K562 (cell line): ENCODE measurements at regions not wholly inside any gene's neighbourhood (a gene's known extent, or its start where the extent isn't known, plus 50 kb on each side); places are given as distances from the start of the nearest gene placed in this dataset.

Experiments
- TF ChIP-seq, protein P1 (sequence below): fragments of 450-650 bp; IDR thresholded peaks from 2 replicates; pipeline ENCODE4 v1.6.1; 2016; ENCODE audit warnings: low read depth
- TF ChIP-seq, protein P2 (sequence below): fragments of 250-450 bp; sonication (Bioruptor Pico); IDR thresholded peaks from 2 replicates; pipeline ENCODE4 v1.5.0; 2020; ENCODE audit warnings: mild to moderate bottlenecking, borderline replicate concordance

DNA sequence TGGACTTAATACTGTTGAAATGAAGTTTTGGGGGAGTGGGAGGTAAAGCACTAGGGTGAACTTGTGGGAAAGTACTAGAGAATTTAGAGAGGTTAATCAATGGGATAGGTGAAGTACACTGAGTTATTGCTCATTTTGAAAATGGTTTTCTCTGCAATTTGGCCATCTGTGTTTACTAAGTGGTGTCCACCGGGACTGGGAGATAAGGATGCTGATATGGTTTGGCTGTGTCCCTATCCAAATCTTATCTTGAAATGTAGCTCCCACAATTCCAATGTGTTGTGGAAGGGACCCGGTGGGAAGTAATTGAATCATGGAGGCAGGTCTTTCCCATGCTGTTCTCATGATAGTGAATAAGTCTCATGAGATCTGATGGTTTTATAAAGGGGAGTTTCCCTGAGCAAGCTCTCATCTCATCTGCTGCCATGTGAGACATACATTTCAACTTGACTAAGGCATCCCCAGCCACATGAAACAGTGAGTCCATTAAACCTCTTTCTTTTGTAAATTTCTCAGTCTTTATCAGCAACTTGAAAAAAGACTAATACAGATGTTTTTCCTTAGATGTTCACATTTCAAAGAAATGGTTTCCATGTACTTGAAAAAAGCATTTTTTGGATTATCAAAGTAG is 1569.4 kb upstream of the PRR20A start (continued):
- TF ChIP-seq, protein P1, sequence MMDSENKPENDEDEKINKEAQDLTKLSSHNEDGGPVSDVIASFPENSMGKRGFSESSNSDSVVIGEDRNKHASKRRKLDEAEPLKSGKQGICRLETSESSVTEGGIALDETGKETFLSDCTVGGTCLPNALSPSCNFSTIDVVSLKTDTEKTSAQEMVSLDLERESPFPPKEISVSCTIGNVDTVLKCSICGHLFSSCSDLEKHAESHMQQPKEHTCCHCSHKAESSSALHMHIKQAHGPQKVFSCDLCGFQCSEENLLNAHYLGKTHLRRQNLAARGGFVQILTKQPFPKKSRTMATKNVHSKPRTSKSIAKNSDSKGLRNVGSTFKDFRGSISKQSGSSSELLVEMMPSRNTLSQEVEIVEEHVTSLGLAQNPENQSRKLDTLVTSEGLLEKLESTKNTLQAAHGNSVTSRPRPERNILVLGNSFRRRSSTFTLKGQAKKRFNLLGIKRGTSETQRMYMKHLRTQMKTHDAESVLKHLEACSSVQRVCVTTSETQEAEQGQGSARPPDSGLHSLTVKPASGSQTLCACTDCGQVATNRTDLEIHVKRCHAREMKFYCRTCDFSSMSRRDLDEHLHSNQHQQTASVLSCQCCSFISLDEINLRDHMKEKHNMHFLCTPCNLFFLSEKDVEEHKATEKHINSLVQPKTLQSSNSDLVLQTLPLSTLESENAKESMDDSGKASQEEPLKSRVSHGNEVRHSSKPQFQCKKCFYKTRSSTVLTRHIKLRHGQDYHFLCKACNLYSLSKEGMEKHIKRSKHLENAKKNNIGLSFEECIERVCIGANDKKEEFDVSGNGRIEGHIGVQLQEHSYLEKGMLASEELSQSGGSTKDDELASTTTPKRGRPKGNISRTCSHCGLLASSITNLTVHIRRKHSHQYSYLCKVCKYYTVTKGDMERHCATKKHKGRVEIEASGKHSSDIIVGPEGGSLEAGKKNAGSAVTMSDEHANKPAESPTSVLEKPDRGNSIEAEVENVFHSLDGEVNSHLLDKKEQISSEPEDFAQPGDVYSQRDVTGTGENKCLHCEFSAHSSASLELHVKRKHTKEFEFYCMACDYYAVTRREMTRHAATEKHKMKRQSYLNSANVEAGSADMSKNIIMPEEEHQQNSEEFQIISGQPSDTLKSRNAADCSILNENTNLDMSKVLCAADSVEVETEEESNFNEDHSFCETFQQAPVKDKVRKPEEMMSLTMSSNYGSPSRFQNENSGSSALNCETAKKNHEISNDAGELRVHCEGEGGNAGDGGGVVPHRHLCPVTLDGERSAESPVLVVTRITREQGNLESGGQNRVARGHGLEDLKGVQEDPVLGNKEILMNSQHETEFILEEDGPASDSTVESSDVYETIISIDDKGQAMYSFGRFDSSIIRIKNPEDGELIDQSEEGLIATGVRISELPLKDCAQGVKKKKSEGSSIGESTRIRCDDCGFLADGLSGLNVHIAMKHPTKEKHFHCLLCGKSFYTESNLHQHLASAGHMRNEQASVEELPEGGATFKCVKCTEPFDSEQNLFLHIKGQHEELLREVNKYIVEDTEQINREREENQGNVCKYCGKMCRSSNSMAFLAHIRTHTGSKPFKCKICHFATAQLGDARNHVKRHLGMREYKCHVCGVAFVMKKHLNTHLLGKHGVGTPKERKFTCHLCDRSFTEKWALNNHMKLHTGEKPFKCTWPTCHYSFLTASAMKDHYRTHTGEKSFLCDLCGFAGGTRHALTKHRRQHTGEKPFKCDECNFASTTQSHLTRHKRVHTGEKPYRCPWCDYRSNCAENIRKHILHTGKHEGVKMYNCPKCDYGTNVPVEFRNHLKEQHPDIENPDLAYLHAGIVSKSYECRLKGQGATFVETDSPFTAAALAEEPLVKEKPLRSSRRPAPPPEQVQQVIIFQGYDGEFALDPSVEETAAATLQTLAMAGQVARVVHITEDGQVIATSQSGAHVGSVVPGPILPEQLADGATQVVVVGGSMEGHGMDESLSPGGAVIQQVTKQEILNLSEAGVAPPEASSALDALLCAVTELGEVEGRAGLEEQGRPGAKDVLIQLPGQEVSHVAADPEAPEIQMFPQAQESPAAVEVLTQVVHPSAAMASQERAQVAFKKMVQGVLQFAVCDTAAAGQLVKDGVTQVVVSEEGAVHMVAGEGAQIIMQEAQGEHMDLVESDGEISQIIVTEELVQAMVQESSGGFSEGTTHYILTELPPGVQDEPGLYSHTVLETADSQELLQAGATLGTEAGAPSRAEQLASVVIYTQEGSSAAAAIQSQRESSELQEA = no peak
- TF ChIP-seq, protein P2, sequence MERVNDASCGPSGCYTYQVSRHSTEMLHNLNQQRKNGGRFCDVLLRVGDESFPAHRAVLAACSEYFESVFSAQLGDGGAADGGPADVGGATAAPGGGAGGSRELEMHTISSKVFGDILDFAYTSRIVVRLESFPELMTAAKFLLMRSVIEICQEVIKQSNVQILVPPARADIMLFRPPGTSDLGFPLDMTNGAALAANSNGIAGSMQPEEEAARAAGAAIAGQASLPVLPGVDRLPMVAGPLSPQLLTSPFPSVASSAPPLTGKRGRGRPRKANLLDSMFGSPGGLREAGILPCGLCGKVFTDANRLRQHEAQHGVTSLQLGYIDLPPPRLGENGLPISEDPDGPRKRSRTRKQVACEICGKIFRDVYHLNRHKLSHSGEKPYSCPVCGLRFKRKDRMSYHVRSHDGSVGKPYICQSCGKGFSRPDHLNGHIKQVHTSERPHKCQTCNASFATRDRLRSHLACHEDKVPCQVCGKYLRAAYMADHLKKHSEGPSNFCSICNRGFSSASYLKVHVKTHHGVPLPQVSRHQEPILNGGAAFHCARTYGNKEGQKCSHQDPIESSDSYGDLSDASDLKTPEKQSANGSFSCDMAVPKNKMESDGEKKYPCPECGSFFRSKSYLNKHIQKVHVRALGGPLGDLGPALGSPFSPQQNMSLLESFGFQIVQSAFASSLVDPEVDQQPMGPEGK (CRISPR knock-in tag) = no peak
